HG02973 (cell line): ENCODE measurements at regions not wholly inside any gene's neighbourhood (a gene's known extent, or its start where the extent isn't known, plus 50 kb on each side); places are given as distances from the start of the nearest gene placed in this dataset.

ENCODE experiments used
- ATAC-seq: cut with Tn5 transposase; IDR thresholded peaks from one replicate; pipeline ENCODE4 v1.9.1; 2021; ENCODE audit warnings: moderate library complexity; ENCODE audit not compliant: unreplicated experiment

DNA sequence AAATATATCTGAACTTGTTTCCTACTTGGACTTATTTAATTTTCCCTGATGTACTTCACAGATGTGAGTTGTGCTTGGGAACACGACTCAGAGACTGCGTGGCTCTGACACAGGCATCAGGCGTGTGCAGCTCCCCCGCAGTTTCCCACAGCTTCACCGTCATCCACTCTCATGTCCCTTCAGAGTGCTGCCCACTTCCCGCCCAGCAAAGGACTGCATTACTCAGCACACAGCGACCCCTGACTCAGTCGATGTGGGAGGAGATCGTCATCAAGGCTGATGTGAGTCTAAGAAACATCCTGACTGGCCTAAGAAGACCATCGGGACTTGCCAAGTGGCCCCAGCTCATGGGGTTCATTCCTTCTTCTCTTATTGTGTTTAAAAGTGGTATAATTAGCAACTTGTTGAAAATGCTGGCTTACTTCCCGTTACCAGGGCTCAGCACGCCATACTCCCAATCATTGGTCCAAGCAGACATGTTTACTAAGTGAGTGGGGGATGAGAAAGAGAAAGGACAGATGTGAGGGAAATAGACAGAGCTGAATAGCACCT, 539.4 kb upstream of the JARID2 start:
- no peak for ATAC-seq

DNA sequence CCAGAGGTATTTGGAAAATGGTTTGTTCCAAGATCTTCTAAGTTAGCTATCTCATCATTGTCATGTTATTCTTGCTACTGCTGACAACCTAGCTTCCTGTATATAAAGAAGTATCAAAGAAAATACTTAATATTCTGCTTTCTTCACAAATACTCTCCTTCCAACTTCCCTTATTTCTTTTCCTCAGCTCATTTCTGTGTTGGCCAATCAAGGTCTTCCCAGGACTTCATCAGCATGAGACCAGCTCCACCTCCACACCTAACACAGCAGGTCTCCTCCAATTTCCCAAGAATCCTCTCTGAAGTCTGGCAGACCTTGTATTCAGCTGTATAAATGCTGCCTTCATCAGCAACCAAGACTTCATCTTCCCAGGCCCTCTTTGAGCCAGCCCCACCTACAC, 538.6 kb upstream of the JARID2 start:
- no peak for ATAC-seq

DNA sequence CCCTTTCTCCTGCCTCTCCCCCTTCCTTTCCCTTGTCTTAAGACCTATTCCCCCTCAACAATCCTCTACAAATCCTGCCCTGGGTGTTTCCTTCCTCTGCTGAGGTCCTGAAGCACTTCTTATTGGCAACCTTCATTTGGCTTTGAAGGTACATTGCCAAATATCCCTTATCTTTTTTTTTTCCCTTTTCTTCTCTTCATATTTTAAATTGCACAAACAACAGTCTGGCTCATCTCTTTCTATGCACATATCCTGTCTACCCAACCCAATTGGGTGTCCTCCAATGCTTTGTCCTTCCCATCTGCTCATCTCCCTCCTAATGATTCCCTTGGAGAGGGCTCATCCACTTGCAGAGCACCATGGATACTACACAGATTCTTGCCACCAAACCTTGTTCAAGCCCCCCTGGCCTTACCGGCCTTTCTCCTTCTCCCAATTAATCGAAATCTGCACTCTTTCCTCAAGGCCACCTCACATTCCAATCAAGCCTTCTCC, 537.9 kb upstream of the JARID2 start:
- no peak for ATAC-seq

DNA sequence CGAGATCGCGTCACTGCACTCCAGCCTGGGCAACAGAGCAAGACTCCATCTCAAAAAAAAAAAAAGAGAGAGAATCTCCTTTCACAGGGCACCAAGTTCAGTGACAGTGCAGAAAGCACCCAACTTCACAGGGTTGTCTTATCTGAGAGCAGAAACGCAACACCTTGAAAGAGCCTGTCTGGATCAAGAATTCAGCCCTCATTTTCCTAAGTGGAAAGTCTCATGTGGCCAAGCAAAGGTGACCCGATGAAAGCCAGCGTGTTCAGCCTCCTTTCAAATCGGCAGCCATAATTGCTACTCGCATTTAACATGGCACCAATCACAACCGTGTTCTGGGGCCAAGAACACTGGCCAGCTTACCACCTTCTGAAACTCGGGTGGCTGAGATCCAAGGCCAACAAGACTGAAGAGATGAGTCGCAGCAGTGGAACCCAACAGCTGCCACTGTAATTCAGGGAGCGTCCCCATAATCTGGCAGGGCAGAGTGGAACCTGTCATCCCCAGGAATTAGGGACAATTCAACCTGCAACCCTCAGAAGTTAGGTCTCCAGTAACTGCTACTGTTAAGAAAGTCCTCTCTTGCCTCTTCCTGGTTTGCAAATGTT, 536.7 kb upstream of the JARID2 start:
- no peak for ATAC-seq

DNA sequence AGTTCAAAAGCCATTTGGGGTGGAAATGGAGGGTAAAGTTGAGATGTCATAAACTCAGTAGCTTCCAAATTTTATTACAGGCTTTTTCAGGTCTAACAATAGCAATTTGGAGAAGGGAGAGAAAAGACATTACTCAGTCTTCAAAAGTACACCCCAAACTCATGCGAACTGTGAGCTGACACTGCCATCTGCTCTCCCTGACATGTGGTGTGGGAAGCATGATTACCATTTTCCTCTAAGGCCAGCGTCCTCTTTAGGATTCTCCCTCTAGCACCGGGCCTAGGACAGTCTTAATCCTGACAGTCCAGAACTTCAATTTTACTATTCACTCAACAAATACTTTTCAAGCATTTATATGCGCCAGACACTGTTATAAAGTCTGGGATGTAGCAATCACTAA, 536.0 kb upstream of the JARID2 start:
- no peak for ATAC-seq

DNA sequence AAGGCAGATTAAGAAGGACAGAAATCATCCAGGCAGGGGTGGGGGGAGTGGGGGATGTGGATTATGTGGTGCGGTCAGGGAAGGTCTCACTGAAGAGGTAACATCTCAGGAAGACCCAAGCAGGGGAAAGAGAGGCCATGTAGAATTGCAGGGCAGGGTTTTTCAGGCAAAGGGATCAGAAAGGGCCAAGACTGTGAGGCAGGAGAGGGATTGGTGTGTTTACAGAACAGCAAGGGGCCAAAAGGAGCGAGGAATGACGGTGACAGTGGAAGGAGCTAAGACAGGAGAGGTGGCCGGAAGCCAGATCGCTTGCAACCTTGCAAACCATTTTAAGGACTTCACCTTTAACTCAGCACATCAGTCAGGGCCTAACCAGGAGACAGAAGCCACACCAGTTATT, 535.4 kb upstream of the JARID2 start:
- ATAC-seq = no peak

DNA sequence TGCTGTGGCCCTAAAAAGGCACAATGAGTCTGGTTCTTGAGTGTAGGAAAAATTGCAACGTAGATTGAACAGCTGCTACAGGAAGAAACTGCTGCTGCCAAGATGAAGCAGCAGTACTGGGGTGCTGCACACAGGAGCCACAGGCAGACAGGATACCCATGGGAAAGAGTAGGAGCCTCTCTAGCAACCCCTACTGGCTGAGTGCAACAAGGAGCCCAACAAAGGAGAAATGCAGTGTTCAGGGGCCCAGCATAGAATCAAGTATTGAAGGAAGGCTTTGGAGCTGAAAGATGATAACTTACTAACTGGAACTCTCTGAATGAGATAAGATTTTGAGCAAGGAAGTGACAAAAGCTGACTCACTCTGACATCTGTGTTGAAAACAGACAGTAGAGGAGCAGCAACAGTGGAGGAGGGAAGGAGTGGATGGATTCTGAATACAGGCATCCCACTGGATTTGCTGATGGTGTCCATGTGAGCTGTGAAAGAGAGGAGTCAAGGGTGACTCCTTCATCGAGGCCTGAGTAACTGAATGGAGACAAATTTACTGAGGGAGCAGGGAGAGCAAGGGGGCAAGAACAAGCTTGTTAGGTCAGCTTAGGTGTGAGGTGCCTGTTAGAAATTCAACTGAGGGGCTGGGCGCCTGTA, 534.7 kb upstream of the JARID2 start:
- ATAC-seq = no peak

DNA sequence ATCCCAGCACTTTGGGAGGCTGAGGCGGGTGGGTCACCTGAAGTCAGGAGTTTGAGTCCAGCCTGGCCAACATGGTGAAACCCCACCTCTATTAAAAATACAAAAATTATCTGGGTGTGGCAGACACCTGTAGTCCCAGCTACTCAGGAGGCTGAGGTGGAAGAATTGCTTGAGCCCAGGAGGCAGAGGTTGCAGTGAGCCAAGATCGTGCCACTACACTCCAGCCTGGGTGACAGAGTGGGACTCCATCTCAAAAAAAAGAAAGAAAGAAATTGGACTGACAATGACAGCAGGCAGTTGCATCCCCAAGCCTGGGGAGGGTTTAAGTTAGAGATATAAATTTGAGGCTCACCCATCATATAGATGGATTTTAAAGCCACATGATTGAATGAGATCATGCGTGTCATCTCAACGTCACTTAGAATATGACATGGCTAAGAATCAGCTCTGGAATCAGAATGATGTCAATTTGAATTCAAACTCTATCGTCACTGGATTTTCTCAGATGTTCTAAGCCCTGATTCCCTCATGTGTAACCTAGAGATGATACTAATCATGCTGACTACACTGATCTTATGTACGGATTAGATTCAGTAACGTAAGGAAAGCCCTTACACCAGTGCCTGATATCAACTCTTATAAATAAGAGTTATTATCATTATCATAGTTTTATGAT, 534.0 kb upstream of the JARID2 start:
- ATAC-seq = no peak

DNA sequence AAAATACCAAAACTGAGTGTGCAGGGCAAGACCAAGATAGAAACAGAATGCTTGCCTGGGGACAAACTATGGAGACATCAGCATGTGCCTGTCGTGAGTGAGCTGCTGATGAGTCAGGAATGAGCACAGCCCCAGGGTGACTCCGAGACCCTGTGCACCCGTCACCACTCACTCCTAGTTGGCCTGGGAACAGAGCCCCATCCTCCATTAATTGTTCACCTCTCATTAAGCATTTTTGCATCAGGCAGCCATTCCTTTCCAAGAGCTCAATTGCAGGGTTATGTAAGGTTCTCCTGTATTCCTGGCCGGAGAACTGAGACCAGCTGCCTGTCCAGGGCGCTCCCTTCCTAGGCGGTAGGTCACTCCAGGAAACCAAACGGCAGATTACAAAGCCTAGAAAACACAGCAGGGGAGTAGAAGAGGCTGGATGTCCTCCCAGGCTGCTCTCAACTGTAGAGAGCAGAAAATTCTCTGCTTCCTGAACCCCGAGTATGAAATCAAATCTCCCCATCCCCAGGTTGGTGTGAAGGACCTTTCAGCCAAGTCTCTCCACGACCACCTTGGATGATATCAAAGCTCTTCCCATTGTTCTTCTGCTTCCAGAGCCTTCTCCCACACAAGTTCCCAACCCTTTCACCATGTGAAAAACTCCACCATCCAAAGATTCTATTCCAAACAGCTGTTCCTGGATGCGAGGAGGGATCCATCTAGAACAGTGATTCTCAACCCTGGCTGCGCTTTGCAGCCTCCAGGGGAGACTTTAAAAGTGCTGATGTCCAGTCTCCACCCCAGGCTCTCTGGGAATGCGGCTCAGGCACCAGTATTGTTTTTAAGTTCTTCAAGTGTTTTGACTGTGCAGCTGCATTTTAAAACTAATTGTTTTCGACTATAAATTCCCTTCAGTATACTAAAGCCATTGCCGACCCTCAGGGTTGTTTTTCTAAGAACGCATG, 532.6 kb upstream of the JARID2 start:
- ATAC-seq = no peak

DNA sequence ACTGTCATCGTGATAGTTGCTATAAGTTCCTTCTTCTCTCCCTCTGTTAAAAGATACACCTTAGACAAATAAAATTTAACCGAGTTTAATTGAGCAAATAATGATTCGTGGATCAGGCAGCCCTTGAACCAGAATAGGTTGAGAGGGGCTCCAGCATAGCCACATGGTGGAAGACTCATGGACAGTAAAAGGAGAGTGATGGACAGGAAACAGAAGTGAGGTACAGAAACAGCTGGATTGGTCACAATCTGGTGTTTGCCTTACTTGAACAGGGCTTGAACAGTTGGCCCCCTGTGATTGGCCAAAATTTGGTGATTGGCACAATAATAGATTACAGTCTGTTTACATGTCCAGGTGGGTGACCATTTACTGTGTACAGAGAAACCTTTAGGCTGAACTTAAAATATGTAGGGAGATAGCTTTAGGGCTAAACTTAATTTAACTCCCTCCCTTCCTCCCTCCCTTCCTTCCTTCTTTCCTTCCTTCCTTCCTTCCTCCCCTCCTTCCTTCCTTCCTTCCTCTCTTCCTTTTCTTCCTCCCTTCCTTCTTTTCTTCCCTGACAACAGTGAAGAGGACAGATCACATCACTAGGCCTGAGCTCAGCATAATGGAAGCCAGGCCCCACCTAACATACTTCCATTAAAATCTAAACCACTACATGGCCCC, 531.8 kb upstream of the JARID2 start:
- ATAC-seq = no peak

DNA sequence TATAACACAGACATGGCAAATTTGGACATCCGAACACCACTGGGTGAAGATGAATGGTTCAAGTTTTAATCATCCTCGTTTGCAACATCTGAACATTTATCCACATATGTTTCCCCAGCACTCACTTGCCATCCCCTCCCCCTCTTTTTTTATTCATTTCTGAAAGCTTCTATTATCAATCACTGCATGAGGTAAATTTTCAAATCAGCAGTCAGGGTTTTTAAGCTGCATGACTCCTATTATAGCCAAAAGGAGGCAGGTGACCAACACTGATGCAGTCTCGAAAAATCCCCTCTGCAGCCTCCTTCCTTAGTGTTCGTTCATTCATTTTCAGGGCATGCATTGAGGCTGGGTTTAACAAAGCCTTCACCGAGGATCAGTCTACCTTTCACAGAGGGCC, 530.8 kb upstream of the JARID2 start:
- no peak for ATAC-seq

DNA sequence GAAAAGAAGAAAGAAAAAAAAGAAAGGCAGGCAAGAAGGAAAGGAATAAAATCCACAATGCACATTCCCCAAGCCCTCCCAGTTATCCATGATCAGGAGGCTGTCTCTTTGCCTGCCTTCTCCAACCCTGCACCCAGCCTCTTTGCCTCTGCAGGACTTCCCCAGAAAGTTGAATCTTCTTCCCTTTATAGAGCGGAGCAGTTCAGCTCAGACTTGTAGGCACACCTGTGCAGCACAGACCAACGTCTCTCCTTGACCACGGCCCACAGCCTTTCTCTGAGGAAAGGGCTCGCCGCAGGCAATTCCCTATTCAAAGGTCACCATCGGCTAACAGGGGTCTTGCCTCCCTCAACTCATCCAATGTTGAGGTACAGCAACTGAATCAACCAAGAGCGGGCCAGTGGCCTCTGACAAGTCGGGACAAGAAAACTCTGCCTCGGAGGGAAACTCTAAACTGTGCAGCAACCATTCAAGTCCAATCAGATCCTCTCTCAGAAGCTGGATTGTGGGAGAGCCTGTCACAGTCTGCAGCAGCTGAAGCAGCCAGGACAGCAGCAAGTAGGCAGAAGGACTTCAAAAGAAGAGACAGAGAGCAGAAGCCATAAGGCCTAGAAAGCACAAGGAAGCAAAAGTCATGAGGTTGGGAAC, 529.2 kb upstream of the JARID2 start:
- no peak for ATAC-seq

DNA sequence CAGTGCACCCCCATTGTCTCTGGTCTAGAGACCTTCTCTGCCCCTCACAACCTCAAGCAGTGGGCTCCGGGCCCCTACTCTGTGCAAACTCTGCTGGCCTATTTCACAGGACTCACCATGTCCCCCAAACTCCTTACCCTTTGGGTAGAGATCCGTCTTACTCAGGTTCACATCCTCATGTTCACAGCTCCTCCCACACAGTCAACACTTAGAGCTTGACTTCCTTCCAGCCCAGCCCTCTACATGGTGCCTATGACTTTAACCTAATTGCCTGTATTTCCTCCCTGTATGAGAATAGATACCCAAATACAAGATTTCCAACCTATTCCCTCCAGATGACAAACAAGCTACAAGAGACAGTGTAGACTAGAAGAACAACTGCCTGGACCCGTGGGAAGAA, 528.6 kb upstream of the JARID2 start:
- no peak for ATAC-seq

DNA sequence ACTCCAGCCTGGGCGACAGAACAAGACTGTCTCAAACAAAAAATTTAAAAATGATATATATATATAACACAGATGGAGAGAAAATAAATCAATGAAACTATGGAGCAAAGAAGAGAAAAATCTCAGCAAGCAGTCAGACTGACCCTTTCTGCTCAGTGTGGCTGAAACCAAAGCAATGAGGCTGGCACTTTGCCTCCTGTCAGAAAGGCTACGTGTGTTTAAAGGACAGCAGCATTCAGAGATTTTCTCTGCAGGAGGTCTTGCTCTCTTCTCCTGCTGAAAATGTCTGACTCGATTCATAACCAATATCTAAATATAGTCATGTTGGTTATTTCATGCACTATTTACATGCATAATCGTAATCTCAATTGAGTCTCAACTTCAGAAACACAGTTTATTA, 527.0 kb upstream of the JARID2 start:
- ATAC-seq = no peak

DNA sequence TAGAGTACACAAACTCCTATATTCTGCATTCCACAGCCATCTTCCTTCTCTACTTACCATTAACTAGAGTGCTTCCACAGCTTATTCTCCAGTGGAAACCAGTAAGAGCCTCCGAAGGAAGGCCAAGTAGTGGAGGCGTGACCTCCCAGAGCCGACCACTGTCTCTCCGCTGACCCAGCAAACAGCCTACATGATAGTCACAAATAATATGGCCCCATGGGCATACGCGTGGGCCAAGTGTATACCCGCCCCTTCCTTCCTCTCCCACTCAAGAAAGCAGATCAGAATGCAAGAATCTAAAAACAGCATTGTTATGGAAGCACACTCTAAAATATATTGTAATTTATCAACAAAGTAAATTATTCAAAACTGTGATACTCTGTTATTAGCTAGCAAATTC, 526.6 kb upstream of the JARID2 start:
- ATAC-seq = no peak

DNA sequence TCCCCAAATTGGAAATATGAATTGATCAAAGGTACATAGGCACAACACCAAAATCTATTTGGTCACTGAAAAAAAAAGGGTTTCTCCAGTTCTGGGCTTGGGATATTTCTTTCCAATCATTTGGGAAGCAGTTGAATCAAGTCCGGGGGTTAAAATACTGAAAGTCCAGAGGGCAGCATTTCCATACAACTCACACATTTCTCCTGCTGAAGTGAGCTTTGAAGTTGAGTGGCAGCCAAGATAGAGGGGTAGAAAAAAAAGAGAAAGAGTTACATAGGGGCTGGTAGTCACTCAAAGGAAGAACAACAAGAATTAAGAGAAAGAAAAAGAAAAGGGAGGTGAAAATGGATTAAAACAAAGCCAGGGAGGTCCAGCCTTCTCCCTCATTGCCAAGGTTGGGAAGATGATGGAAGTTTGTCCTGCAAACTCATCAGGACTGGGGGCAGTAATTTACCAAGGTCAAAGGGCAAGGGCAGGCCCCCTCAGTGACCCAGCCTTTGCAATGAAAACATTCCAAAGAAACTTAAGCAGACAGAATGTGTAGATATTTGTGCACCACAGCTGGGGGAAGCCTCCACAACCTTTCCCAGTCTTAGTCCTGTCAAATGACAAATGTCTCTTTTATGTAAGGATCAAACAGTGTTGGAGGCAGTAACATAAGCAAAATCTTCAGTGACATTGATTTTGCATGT, 525.3 kb upstream of the JARID2 start:
- no peak for ATAC-seq

DNA sequence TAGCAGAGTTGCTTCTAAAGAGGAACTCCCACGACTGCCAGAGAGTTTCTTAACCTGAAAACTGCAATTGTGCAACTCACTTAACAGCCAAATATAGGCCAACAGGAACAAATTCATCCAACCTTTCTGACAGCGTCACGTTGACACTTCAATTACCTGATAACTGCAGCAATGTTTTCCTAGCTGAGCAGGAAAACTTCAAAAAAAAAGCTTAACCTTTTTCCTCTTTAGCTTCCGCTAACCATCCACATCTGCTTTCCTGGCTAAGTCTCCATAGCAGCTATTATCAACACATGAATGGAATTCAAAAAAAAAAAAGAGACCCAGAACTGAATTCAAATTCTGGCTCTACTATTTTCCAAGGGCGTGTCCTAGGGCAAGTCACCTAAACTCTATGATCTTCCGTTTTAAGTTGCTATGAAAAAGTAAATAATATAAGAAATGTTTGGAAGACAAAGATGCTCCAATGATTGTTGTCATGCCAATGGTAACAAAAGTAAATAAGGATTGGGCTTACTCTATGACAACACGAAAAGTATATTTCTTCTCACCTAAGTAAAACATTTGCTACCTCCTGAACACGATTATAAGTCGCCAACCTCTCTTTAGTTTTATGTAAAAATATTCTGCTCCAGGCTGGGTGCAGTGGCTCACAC, 524.6 kb upstream of the JARID2 start:
- no peak for ATAC-seq

DNA sequence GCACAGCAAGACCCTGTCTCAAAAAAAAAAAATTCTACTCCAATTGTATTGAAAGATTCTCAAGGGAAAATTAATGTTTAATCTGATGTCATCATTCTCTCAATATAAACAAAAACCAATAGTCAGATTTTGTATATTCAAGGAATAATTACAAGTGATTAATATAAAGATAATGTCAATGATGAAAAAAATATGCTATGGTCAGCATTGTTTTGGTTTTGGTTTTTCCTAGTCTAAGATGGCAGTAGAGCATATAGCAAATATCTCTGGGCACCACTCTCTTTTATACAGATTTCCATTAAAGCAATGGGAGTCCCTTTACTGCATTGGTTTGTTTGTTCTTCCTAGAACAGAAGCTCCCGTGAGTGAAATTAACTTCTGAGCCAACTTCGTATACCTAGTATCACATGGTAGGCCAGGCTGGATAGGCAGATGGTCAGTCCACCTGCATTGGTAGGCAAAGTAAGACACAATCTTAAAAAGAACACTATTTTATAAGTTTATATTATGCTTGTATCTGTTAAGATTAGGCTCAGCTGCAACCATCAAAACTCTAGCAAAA, 523.8 kb upstream of the JARID2 start:
- no peak for ATAC-seq

DNA sequence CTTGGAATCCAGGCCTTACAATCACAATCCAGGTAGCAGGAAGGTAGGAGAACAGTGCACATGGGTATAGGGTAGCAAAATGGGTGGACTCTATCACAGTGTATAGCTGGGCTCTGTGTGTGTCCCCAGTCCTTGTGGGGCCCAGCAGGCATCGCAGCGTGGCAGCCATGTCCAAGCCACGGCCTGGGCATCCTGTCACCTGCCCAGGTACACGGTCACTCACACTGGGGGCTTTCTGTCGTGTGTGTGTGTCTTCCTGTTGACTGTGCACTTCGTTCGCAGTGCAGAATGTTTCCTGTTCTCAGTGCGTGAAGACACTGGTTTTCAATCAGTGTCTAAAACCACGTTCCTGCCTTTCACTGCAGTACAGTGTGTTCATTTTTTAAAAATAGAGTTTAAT, 523.2 kb upstream of the JARID2 start:
- ATAC-seq = no peak
